Endothelial cell of umbilical vein (primary cell): ENCODE measurements at regions not wholly inside any gene's neighbourhood (a gene's known extent, or its start where the extent isn't known, plus 50 kb on each side); places are given as distances from the start of the nearest gene placed in this dataset.

Source experiments
- EZH2 ChIP-seq: IDR thresholded peaks from 2 replicates; pipeline ENCODE4 v1.6.1; 2012; ENCODE audit warnings: borderline replicate concordance, low read depth, mild to moderate bottlenecking, moderate library complexity, low read length, inconsistent platforms; ENCODE audit not compliant: severe bottlenecking
- JUN ChIP-seq: IDR thresholded peaks from 2 replicates; pipeline ENCODE4 v1.6.1; 2011; ENCODE audit warnings: borderline replicate concordance, low read depth; ENCODE audit not compliant: insufficient read length, insufficient read depth
- POLR2A ChIP-seq: IDR thresholded peaks from 2 replicates; pipeline ENCODE4 v1.6.1; 2012; ENCODE audit warnings: low read depth, mild to moderate bottlenecking, control low read depth, low read length
- POLR2AphosphoS5 ChIP-seq: IDR thresholded peaks from 2 replicates; pipeline ENCODE4 v1.6.1; 2012; ENCODE audit warnings: low read depth, mild to moderate bottlenecking, control low read depth, low read length, moderate library complexity; ENCODE audit not compliant: insufficient read depth
- TF ChIP-seq, protein P1 (sequence below), 2 donors: IDR thresholded peaks; 1 replicate in 1 of 2; 2 replicates in 1 of 2; pipeline ENCODE4 v1.5.1; 2011; ENCODE audit warnings: low read length in 2 of 2, mild to moderate bottlenecking in 2 of 2, moderate library complexity in 2 of 2, control low read depth in 1 of 2, inconsistent platforms in 1 of 2, low read depth in 1 of 2; ENCODE audit not compliant: insufficient read depth in 1 of 2; ENCODE audit errors: extremely low read depth in 1 of 2
- TF ChIP-seq, protein P2 (sequence below): IDR thresholded peaks from 2 replicates; pipeline ENCODE4 v1.6.1; 2011; ENCODE audit not compliant: insufficient read depth, insufficient read length

DNA sequence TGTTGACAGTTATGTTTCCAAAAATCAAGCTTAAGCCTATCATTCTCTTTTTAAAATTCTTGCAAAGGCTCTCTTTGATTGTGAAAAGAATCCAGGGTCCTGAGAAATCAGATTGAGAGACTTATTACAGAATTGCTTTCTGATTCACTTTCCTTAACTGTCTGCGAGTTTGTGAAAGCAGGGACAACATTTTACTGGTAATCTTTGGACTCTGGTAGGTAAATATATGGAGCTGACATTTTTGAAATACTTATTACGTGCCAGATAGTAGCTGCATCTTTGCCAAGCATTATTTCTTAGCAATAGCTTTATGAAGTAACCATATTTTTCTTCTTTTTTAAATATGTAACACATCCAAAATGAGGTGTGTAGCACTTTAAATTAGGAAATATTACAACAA is 570.9 kb downstream of the CMPK2 start:
- TF ChIP-seq, protein P1, sequence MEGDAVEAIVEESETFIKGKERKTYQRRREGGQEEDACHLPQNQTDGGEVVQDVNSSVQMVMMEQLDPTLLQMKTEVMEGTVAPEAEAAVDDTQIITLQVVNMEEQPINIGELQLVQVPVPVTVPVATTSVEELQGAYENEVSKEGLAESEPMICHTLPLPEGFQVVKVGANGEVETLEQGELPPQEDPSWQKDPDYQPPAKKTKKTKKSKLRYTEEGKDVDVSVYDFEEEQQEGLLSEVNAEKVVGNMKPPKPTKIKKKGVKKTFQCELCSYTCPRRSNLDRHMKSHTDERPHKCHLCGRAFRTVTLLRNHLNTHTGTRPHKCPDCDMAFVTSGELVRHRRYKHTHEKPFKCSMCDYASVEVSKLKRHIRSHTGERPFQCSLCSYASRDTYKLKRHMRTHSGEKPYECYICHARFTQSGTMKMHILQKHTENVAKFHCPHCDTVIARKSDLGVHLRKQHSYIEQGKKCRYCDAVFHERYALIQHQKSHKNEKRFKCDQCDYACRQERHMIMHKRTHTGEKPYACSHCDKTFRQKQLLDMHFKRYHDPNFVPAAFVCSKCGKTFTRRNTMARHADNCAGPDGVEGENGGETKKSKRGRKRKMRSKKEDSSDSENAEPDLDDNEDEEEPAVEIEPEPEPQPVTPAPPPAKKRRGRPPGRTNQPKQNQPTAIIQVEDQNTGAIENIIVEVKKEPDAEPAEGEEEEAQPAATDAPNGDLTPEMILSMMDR (IDR thresholded peaks at IDR 0.05; ENCODE audit: extremely low read depth in 1 of 2, insufficient read depth in 1 of 2, low read depth in 1 of 2, low read length in 2 of 2) = no peak
- no peak for TF ChIP-seq POLR2AphosphoS5
- TF ChIP-seq EZH2 = no peak
- TF ChIP-seq, protein P2, sequence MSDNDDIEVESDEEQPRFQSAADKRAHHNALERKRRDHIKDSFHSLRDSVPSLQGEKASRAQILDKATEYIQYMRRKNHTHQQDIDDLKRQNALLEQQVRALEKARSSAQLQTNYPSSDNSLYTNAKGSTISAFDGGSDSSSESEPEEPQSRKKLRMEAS = no peak
- TF ChIP-seq POLR2A = no peak
- no peak for TF ChIP-seq JUN
